Lower lobe of right lung (tissue), 2 donors: ENCODE measurements at regions not wholly inside any gene's neighbourhood (a gene's known extent, or its start where the extent isn't known, plus 50 kb on each side); places are given as distances from the start of the nearest gene placed in this dataset.

ENCODE experiments used
- ATAC-seq, 2 donors: fragments of 200-7000 bp; cut with Tn5 transposase; one replicate each; pipeline ENCODE4 v1.9.1; 2020 to 2022; ENCODE audit warnings: mild to moderate bottlenecking in 2 of 2, moderate library complexity in 2 of 2
- DNase-seq: peaks from one replicate; pipeline ENCODE4 v3.0.0-alpha.2; 2020
- H3K27ac ChIP-seq: fragments of 200-600 bp; one replicate; pipeline ENCODE4 v1.8.0; 2022
- H3K27me3 ChIP-seq: fragments of 200-600 bp; one replicate; pipeline ENCODE4 v1.8.0; 2022; ENCODE audit warnings: low read depth
- H3K36me3 ChIP-seq: fragments of 200-600 bp; one replicate; pipeline ENCODE4 v1.8.0; 2022; ENCODE audit warnings: mild to moderate bottlenecking
- H3K4me1 ChIP-seq: fragments of 200-600 bp; one replicate; pipeline ENCODE4 v1.8.0; 2022
- H3K4me3 ChIP-seq: fragments of 200-600 bp; one replicate; pipeline ENCODE4 v1.8.0; 2022; ENCODE audit warnings: mild to moderate bottlenecking
- H3K9me3 ChIP-seq: fragments of 200-600 bp; one replicate; pipeline ENCODE4 v1.8.0; 2022
- CTCF ChIP-seq: fragments of 200-600 bp; IDR thresholded peaks from one replicate; pipeline ENCODE4 v1.8.0; 2022; ENCODE audit warnings: antibody characterized with exemption, mild to moderate bottlenecking
- intact Hi-C: fragments of 100-400 bp; cut with DNase I; formaldehyde crosslinking; loops from one replicate; pipeline ENCODE4 v1.11.0; 2022
- donor health status: DM: no; HTN: yes; CAD: no; lungs with severe emphysema.

GRCh38 chr13:22468045-22468444 is 712.7 kb upstream of the SGCG start:
- peak in 1 of 2 donors; percentile 28 for ATAC-seq

GRCh38 chr13:22468824-22469223 is 712.0 kb upstream of the SGCG start:
- DNase-seq (no peak), ATAC-seq (no peak)
- Histone ChIP-seq H3K9me3 (no peaks in the 10 kb centered on the region), H3K27ac (no peak overlapping the region), H3K36me3 (no peaks in the 10 kb centered on the region), H3K4me1 (no peaks in the 10 kb centered on the region), H3K27me3 (no peaks in the 10 kb centered on the region), H3K4me3 (no peak overlapping the region)
- TF ChIP-seq CTCF: no peak
- intact Hi-C loops: no loop called here

More at GRCh38 chr13:22468045-22468444, 712.7 kb upstream of the SGCG start:
- no peak overlapping the region for H3K27ac ChIP-seq
- no peaks in the 10 kb centered on the region for H3K9me3 ChIP-seq
- DNase-seq: no peak
- H3K4me3 ChIP-seq: no peak overlapping the region
- H3K36me3 ChIP-seq: no peaks in the 10 kb centered on the region
- no peak for TF ChIP-seq CTCF
- intact Hi-C loops: no loop called here
- no peaks in the 10 kb centered on the region for H3K27me3 ChIP-seq
- no peaks in the 10 kb centered on the region for H3K4me1 ChIP-seq

GRCh38 chr13:22469452-22469851 is 711.3 kb upstream of the SGCG start:
- DNase-seq: no peak
- no peak overlapping the region for H3K4me3 ChIP-seq
- no peaks in the 10 kb centered on the region for H3K27me3 ChIP-seq
- no peak overlapping the region for H3K27ac ChIP-seq
- no peaks in the 10 kb centered on the region for H3K36me3 ChIP-seq
- no peaks in the 10 kb centered on the region for H3K9me3 ChIP-seq
- intact Hi-C loops: no loop called here
- H3K4me1 ChIP-seq: no peaks in the 10 kb centered on the region
- no peak for ATAC-seq
- TF ChIP-seq CTCF: no peak

- Histone ChIP-seq H3K36me3 (no peaks in the 10 kb centered on the region), H3K9me3 (no peaks in the 10 kb centered on the region), H3K27ac (no peak overlapping the region), H3K4me1 (no peaks in the 10 kb centered on the region), H3K27me3 (no peaks in the 10 kb centered on the region), H3K4me3 (no peak overlapping the region)
- ATAC-seq (no peak), DNase-seq (no peak)
- no peak for TF ChIP-seq CTCF
- intact Hi-C loops: no loop called here
Observed at GRCh38 chr13:22470075-22470474, 710.7 kb upstream of the SGCG start.

GRCh38 chr13:22482496-22483000 is 698.2 kb upstream of the SGCG start:
- Histone ChIP-seq H3K4me1 (no peaks in the 10 kb centered on the region), H3K4me3 (no peak overlapping the region), H3K27me3 (no peaks in the 10 kb centered on the region), H3K9me3 (no peaks in the 10 kb centered on the region), H3K36me3 (no peaks in the 10 kb centered on the region), H3K27ac (no peak overlapping the region)
- ATAC-seq: no peak
- no peak for TF ChIP-seq CTCF
- no peak for DNase-seq
- intact Hi-C loops: no loop called here

GRCh38 chr13:22483276-22483675 is 697.5 kb upstream of the SGCG start:
- DNase-seq: no peak
- no peak for TF ChIP-seq CTCF
- Histone ChIP-seq H3K4me1 (no peaks in the 10 kb centered on the region), H3K4me3 (no peak overlapping the region), H3K27me3 (no peaks in the 10 kb centered on the region), H3K27ac (no peak overlapping the region), H3K9me3 (no peaks in the 10 kb centered on the region), H3K36me3 (no peaks in the 10 kb centered on the region)
- no peak for ATAC-seq
- intact Hi-C loops: no loop called here
